NCI-H1048 (cell line): ENCODE measurements at regions not wholly inside any gene's neighbourhood (a gene's known extent, or its start where the extent isn't known, plus 50 kb on each side); places are given as distances from the start of the nearest gene placed in this dataset.
"Not testable (repeated sequence)": the region's sequence is repeated elsewhere in the genome, so short reads cannot be mapped to it uniquely, and the experiment has no call there.

Experiments
- DNase-seq: peaks from one replicate; lab custom pipeline; 2025; lab: John Stamatoyannopoulos, UW

DNA sequence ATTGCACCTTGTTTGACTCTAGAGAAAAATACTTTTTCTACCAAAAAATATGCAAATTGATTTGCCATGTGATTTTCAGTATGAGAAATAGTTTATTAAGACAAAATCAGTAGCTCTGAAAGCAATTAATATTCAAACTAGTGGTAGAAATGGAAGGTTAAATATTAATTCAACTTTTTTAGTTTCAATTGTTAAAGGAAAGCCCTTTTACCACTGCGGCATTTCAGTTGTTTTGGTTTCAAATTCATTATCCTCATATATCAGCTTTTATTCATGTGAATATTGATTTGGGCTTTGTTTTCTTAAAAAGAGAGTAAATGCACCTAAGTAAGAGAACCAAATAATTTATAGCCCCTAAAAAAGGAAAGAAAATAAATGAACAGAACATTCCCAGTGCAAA lies 660.6 kb upstream of the CHD1 start:
- no peak for DNase-seq

DNA sequence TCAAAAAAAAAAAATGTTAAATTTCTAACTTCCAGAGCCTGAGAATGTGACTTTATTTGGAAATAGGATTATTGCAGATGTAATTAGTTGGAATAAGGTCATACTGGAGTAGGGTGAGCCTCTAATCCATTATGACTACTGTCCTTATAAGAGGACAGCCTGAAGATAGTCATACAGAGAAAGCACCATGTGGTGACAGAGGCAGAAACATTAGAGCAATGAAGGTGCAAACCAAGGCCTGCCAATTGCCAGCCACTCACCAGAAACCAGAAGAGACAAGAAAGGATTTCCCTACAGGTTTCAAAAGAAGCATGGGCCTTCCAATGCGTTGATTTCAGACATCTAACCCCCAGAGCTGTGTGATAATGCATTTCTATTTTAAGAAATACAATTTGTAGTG lies 659.2 kb upstream of the CHD1 start:
- no peak for DNase-seq

GRCh38 chr5:99586878-99587277 lies 658.1 kb upstream of the CHD1 start:
- no peak for DNase-seq

DNA sequence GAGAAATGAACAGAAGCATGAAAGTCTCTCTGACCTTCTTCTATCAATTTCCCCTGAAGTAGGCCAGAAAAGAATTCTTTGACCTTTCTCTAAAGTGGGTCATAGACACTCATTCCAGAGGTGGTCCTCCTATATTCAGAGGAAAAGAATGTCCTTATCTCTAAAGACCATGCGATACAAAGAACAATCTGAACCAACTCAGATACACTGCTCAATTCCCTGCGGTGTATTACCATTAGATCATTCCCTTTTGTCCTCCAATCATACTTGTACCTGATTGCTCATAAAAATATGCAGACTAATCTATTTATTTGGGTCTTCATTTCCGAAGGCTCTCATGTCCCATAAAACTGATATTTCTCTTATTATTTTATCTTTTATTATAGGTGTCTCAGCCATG lies 652.4 kb upstream of the CHD1 start:
- not testable (repeated sequence) for DNase-seq

GRCh38 chr5:99562937-99563627 lies 634.3 kb upstream of the CHD1 start:
- not testable (repeated sequence) for DNase-seq

DNA sequence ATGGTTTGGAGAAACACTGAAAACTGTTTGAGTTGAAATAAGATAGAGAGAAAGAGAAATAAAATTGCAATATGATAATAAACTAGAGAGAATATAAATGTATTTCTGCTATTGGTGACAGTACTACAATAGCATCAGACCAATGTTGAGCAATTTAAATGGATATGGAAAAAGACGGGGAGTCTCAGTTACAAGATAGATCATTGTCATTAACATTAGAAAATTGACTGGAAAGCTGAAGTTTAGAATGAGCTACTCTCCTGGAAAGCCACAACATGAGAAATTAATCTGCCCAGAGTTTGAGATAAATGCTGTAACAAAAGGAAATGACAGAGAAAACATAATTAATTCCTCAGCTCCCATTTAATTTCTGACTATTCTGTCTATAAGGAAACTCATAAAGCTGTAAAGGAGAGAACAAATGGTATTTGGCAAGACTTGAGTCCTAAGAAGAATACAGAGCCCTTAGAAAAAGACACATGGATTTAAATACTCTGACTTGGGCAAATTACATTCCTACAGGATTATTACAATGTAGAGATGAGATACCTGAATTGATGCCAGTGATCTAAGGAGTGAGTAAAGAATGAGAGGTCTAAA lies 624.5 kb upstream of the CHD1 start:
- no peak for DNase-seq

DNA sequence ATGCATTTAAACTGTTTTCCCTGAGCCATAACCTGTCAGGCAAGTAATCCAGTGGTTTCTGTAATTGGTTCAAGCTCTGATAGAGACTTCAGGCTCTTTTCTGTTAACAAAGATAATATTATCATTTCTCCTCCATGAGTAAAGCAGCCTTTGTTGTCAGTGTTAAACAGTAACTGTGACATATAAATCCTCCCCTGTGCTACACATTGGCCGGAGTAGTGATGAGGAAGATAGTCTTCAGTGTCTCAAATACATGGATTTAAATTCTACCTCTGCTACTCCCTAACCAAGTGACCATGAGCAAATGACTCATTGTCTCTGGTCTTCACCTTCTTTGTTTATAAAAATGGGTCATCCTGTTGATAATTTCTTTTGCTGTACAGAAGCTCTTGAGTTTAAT lies 615.5 kb upstream of the CHD1 start:
- peak; percentile 5 for DNase-seq

DNA sequence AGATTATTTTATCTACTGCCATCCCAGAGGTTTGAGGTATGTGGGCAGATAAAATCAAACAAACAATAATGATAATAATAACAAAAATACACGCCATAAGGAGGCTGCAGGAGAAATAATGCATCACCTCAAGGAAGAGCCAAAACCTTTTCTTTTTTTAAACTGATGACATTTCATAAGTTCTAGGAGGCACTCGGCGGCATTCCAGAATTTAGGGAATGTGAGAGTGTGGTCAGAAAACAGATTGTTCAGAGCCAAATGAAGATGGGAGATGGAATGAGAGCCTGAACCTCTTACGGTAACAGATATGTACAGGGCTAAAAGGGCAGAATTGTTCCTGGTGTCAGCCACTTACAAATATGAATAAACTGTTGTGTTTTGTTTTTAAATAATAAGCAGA lies 615.0 kb upstream of the CHD1 start:
- no peak for DNase-seq

DNA sequence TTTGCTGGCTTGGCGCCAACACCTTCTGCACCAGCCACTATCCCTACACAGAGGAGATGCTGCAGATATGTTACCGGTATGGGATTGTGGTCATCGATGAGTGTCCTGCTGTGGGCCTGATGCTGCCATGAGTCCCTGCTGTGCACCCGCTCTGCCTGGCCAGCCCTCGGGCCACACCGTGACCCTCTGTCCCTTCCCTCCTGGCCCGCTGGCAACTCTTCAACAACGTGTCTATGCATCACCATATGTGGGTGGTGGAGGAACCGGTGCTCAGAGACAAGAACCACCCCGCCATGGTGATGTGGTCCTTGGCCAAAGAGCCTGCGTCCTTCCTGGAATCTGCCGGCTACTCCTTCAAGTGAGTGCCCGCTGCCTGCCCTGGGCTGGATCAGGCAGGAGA lies 605.4 kb upstream of the CHD1 start:
- DNase-seq: not testable (repeated sequence)

DNA sequence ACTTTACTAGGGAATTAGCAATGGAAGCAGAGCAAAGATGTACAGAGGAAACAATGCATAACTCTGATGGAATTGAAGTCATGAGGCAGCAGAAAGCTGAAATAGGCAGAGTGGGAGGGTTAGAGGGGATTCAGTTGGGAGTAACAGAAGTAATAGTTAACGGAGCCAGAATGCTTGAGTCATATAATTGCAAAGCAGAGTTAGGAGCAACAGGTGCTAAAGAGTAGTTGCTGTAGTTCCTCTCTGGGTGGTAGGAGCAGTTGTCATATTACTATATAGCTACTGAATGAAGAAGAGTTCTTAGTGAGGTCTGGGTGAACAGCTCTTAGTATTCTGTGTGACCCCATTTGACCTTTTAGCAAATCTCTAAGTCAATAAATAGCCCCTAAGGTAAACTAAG lies 592.9 kb upstream of the CHD1 start:
- DNase-seq: not testable (repeated sequence)

- DNase-seq: not testable (repeated sequence)
These were observed 587.2 kb upstream of the CHD1 start for GRCh38 chr5:99515864-99516490.

DNA sequence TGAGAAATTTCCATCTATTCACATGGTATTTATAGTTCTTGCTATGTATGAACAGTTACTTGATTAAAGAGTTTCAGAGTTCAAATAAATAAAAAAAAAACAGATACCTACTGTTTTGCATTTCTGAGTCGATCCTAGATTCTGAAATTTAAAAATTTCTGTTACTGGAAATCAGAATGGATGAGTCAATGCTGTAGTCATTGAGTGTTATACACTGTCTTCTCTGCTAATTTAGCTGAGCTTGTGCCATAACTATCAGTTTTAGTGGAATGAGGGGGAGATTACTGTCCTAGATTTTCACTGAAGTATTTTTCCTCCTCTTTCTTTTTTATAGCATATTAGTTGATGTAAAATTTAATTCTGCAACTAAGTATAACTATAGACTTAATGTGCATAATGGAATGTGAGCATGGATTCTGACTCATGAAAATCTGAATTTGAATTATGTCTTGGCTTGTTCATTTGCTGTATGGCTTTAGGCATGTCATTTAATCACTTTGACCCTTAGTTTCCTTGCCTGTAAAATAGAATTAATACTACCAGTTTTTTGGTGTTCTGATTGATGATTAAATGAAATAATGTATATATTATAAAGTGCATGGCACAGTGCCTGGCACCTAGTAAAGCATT lies 581.5 kb upstream of the CHD1 start:
- DNase-seq: not testable (repeated sequence)

GRCh38 chr5:99509064-99509463 lies 580.3 kb upstream of the CHD1 start:
- not testable (repeated sequence) for DNase-seq

DNA sequence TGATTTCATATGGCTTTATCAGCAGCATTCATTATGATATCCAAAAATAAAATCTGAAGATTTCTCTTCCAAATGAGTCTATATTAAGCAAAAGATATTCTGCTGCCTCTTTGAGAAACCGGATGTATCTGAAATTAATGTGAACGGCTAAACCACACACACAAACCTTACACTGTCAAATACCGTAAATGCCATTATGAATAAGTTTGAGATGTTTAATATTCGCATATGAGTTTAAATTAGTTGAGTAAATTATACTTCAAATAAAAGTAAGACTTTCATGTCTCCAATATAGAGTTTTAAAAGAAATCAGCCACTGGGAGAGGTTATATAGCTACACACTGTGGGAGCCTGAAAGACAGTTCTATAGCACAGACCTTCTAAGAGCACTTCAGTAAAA lies 566.6 kb upstream of the CHD1 start:
- DNase-seq: not testable (repeated sequence)

DNA sequence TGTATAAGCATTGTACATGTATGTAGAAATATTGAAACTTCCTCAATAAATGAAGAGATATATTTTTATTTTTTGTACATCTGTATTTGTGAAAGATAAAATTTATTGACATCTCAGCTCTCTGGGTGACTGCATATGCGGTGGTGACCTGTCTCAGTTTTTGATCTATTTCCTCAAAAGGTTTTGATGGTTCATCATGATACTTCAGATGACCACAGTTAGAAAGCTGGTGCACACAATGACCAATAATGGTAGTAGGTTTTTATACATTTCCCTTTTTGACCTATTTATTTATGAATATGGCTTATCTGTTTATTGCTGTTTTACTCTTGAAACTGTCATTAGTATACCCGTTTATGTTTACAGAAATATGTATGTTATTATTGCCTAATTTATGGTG lies 549.6 kb upstream of the CHD1 start:
- DNase-seq: not testable (repeated sequence)

- not testable (repeated sequence) for DNase-seq
These were observed 544.5 kb upstream of the CHD1 start for GRCh38 chr5:99473328-99473727.

DNA sequence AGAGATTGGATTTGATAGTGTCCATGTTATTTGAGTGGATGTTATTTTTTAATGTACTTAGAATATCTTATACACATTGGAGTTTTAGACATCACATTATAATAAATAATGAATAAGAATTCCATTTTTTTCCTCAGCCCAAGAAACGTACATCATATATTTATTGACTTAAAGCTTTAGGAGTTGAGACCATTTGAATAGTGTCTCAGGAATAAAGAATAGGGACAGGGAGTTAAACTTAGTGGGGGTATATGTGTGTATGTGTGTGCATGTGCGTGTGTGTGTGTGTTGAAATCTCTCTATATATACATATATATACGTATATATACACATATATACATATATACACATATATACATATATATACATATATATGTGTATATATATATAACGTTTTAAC lies 542.9 kb upstream of the CHD1 start:
- not testable (repeated sequence) for DNase-seq

DNA sequence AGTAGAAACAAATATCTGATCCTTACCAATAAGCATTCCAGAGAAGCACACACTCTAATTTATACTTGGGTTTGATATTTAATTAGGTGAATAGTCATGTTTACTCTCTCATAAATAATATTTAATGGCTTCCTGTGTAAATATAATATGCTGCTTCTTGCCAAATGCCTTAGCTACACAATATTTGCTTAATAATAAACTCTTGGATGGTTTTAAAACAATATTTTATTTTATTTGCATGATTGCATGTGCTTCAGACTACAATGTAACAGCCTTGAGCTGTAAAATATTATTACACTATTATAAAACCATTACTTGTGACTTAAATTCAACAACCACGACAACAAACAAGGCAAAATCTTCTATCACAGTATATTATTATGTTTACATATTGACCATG lies 542.4 kb upstream of the CHD1 start:
- DNase-seq: not testable (repeated sequence)

DNA sequence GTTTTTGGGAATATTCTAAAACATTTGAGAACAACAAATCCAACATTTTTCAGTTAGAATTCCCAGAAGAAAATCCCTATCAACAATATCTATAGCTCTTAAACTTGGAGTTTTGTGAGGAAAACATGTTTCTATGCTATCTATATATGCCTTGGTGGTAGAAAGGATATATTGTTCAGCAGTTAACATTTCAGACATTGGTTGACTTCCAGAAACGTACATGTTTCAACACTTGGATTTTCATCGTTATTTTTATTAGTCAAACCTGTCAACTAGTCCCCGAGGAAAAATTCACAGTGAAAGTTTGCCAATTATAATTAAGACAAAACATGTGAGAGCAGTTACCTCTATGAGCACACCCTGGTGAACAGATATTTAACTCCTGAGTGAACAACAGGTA lies 541.8 kb upstream of the CHD1 start:
- DNase-seq: not testable (repeated sequence)

DNA sequence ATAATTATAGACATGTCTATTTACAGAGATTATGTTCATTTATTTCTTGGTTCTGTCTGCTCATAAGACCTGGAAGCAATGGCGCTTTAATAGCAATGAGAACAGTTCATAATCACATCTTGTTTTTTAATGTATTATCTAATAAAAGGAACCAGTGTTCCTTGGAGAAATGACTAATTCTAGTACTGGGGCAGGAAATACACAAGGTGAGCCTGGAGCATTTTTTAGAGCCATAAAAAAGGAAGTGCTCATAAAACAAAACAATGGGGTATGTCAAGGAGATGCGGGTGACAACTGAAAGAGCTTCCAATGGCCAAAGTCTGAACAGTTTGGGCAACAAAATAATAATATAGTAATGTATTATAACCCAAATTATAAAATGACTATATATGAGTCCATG lies 531.9 kb upstream of the CHD1 start:
- no peak for DNase-seq

GRCh38 chr5:99453196-99453595 lies 524.4 kb upstream of the CHD1 start:
- DNase-seq: no peak

DNA sequence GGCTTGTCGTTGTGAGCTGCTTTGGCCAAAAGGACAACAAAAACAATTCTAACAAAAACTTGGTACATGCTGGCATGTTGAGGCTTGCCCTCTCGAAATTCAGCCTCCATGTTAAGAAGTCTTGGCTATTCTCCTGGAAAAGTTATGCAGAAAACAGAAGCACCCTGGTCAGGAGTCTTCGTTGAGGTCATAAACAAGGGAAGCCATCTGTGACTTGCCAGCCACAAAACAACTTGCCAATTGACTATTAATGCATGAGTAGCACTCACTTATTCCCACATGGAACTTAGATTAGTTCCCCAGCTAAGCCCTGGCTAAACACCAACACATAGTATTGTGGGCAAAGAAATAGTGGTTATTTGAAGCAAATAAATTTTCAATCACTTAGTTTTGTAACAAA lies 521.0 kb upstream of the CHD1 start:
- DNase-seq: no peak

GRCh38 chr5:99445805-99446204 lies 517.0 kb upstream of the CHD1 start:
- no peak for DNase-seq
